ENCODE measurements at regions not wholly inside any gene's neighbourhood (a gene's known extent, or its start where the extent isn't known, plus 50 kb on each side); places are given as distances from the start of the nearest gene placed in this dataset.

- no peak for TF ChIP-seq CTCF (IDR thresholded peaks at IDR 0.05; ENCODE audit: poor library complexity, severe bottlenecking)
- TF ChIP-seq TAF1 (IDR thresholded peaks at IDR 0.05; ENCODE audit: low read depth), result no peak
- TF ChIP-seq REST (IDR thresholded peaks at IDR 0.05; ENCODE audit: borderline replicate concordance), result no peak
- TF ChIP-seq SMC3 (conservative IDR thresholded peaks at IDR 0.05; ENCODE audit: poor library complexity), result no peak
- TF ChIP-seq MXI1 (conservative IDR thresholded peaks at IDR 0.05; ENCODE audit: poor library complexity, severe bottlenecking), result no peak
- TF ChIP-seq POLR2AphosphoS5 (IDR thresholded peaks at IDR 0.05), result no peak
- no peak for TF ChIP-seq EZH2 (IDR thresholded peaks at IDR 0.05; ENCODE audit: borderline replicate concordance, insufficient read depth, low read length, poor library complexity, severe bottlenecking)
Observed at GRCh38 chr6:106827081-106827480, 147.4 kb downstream of the CD24 start.

Data from neural cell (in vitro differentiated cells).